ENCODE measurements at regions not wholly inside any gene's neighbourhood (a gene's known extent, or its start where the extent isn't known, plus 50 kb on each side); places are given as distances from the start of the nearest gene placed in this dataset.

DNA sequence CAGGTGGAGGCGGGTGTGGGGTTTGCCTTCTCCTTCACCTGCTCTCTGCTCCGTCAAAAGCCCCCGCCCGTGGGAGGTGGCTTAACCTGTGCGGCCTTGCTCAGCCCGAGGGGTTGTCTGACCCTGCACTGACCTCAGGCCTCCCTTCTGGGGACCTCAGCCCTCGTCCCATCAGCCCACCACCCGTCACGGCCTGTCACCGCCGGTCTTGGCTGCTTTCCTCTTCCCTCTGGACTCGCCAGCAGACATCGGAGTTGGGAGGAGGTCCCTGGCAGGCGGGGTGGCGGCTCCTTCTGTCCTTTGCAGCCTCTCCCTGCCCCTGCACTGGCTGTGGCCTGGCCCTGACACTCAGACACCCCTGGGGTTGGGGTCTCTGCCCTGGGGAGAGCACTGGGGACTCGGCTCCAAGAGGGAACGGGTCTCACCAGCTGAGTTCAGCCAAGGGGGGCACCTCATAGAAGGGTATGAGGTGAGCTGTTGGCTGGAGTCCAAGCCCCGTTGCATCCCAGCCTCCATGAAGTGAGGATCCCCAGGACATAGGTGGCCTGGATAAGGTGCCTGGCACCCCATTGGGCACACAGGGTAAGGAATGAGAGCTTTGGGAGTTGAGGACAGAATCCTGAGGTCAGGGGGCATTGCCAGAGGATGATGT lies 999.6 kb downstream of the BRD1 start:
- TF ChIP-seq, protein P1, sequence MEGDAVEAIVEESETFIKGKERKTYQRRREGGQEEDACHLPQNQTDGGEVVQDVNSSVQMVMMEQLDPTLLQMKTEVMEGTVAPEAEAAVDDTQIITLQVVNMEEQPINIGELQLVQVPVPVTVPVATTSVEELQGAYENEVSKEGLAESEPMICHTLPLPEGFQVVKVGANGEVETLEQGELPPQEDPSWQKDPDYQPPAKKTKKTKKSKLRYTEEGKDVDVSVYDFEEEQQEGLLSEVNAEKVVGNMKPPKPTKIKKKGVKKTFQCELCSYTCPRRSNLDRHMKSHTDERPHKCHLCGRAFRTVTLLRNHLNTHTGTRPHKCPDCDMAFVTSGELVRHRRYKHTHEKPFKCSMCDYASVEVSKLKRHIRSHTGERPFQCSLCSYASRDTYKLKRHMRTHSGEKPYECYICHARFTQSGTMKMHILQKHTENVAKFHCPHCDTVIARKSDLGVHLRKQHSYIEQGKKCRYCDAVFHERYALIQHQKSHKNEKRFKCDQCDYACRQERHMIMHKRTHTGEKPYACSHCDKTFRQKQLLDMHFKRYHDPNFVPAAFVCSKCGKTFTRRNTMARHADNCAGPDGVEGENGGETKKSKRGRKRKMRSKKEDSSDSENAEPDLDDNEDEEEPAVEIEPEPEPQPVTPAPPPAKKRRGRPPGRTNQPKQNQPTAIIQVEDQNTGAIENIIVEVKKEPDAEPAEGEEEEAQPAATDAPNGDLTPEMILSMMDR (IDR thresholded peaks at IDR 0.05; ENCODE audit: low read depth, low read length), result no peak
- DNase-seq (ENCODE audit: extremely low read depth, low read depth), result no peak

DNA sequence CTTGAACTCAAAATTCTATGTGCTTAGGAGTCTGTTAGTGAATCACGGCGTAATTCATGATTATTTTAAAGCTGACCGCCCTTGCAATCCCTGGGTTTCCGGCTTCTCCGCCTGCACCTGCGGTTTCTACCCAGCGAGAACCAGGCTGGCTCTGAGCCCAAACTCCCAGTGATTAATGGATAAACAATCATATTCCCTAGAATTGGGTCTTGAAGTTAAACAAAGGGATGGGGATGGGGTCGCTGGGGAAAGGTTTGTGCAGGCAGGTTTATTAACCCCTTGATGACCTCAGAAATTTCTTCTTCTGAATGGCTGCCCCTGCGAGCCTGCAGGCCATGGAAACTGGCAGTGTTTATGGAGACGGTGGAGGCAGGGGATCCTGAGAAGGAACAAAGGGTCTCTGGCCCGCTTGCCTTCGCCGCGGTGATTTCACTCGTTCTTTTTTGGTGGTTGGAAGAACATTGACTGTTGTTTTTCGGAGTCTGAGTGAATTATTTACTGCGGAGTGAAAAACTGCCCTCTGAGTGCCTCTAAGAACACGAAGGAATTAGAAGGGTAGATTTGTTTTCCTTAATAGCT lies 1000.3 kb downstream of the BRD1 start:
- TF ChIP-seq, protein P1 (IDR thresholded peaks at IDR 0.05; ENCODE audit: low read depth, low read length), result no peak
- DNase-seq (ENCODE audit: extremely low read depth, low read depth), result no peak

DNA sequence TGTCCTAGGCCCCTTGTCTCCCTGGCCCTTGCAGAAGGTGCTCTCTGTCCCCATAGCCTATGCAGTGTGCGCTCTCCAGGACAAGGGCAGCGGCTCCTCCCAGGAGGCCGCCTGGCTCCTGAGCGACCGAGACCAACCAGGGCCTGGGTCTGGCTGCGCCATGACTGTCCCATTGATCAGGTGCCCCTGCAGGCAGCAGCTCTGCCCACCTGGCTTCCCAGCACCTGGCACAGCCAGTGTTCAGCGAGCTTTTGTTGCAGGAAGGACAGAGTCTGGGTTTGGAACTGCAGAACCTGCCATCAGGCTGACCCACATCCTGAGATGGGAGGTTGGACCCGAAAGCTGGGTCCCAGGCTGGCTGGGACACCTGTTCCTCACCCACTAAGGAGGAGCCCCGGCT lies 1001.1 kb downstream of the BRD1 start:
- TF ChIP-seq, protein P1 (IDR thresholded peaks at IDR 0.05; ENCODE audit: low read depth, low read length), result no peak

DNA sequence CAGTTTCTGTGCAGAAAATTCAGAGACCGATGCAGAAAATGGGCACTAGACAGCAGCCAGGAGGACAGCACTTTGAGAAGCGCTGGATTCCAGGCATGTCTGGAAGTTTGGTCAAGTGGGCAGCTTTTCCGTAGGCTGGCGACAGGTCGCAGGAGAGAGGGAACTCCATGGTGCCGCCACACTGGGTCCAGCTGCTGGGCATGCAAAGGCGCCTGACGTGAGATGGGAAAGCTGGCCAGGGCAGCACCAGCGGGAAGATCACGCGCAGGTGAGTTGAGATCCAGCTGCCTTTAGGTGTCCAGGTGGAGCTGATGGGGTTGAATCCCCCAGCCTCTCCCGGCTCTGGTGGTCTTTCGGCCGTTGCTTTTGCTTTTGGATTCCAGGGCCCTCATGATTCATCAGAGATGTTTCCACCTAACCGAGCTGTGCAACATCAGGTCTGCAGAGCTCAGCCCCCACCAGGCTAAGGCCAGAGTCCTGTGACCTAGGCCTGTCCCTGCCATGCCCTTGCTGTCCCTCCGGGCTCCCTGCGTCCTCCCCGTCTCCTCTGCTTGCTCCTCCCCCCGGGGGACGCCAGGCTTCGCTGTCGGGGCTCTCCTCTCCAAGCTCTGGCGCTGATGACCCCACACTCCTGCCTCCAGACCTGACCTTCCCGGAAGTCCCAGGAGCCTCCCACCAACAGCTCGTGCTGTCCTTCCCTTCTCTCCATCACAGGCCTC lies 1001.7 kb downstream of the BRD1 start:
- no peak for DNase-seq (ENCODE audit: extremely low read depth, low read depth)
- TF ChIP-seq, protein P1 (IDR thresholded peaks at IDR 0.05; ENCODE audit: low read depth, low read length), result no peak

More for the DNA sequence above, 1001.1 kb downstream of the BRD1 start:
- no peak for DNase-seq (ENCODE audit: extremely low read depth, low read depth)

DNA sequence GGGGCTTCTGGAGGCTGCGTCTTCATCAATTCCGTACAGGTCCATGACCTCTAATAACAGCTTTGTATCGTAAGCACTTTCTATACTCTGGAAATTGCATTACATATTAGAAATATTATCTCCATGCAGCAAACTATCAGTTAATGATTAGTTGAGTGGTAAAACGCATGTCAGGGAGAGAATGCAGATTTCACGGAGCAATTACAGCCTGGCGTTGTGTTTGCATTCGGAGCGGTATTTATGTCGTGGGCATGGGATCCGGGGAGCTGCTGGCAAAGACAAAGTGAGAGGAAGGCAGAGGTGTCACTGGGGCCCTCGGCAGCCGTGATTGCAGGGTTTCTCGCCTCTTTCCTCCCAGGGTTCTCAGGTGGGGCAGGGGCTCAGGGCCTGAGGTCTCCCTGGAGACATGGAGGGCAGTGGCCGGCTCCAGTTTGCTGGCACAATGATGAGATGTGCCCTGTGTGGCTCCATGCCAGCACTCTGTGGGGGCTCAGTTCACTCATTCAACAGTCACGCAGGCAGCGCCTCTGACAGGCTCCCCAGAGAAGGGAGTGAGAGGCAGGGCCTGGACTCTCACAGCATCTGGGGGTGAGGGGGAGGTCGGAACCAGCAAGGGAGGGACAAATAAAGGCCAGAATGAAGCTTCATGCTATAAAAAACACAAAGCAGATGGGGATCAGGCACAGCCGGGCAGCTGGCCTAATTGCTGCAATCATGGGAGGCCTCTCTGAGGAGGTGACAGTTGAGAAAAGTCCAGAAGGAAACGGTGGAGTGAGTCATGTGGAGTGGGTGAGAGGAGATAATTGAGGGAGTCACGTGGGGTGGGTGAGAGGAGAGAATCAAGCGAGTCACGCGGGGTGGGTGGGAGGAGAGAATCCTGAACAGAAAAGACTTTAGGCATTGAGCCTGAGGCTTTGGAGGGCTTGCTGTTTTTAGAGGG lies 1002.7 kb downstream of the BRD1 start:
- no peak for DNase-seq (ENCODE audit: extremely low read depth, low read depth)
- TF ChIP-seq, protein P1 (IDR thresholded peaks at IDR 0.05; ENCODE audit: low read depth, low read length), result no peak

DNA sequence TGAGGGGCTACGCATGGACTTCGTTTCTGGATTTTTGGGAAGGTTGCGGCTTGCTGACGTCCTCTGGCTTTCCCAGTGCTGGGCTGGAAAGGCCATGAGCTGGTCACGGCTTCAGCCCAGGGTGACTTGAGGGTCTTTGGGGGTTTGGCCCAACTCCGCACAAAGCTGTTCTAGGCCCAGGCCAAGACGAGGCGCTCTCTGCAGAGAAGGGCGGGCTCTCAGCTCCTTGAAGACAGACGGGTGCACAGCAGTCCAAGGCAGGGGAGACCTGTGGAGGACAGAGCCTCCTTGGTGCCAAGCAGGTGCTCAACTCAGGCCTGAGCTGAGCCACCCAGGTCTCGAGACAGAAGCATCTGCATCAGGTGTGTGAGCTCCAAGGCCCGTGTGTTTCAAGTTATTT lies 1003.7 kb downstream of the BRD1 start:
- TF ChIP-seq, protein P1 (IDR thresholded peaks at IDR 0.05; ENCODE audit: low read depth, low read length), result no peak
- no peak for DNase-seq (ENCODE audit: extremely low read depth, low read depth)
